SK-N-SH treated with all-trans-retinoic acid at 6 μM for 48 hours (cell line): ENCODE measurements at regions not wholly inside any gene's neighbourhood (a gene's known extent, or its start where the extent isn't known, plus 50 kb on each side); places are given as distances from the start of the nearest gene placed in this dataset.

Experiments used
- ATAC-seq: fragments of 200-7000 bp; cut with Tn5 transposase; 3 replicates; pipeline ENCODE4 v1.9.1; 2020; ENCODE audit warnings: mild to moderate bottlenecking, moderate library complexity
- ARNTL ChIP-seq: fragments of 450-650 bp; formaldehyde crosslinking; IDR thresholded peaks from 2 replicates; pipeline ENCODE4 v1.5.0; 2020; ENCODE audit warnings: low read depth, mild to moderate bottlenecking, moderate library complexity, borderline replicate concordance
- BACH2 ChIP-seq: fragments of 250-450 bp; sonication (Bioruptor Pico); IDR thresholded peaks from 2 replicates; pipeline ENCODE4 v1.9.0; 2021; ENCODE audit warnings: mild to moderate bottlenecking, borderline replicate concordance
- CSDC2 ChIP-seq: fragments of 250-450 bp; sonication (Bioruptor Pico); IDR thresholded peaks from 2 replicates; pipeline ENCODE4 v1.5.0; 2020; ENCODE audit warnings: mild to moderate bottlenecking, moderate library complexity
- ESRRG ChIP-seq: fragments of 250-450 bp; sonication (Bioruptor Pico); IDR thresholded peaks from 2 replicates; pipeline ENCODE4 v1.6.1; 2021; ENCODE audit warnings: mild to moderate bottlenecking
- GLIS3 ChIP-seq: fragments of 250-450 bp; sonication (Bioruptor Pico); IDR thresholded peaks from 2 replicates; pipeline ENCODE4 v1.5.0; 2020; ENCODE audit warnings: mild to moderate bottlenecking, moderate library complexity
- OSR1 ChIP-seq: fragments of 250-450 bp; sonication (Bioruptor Pico); IDR thresholded peaks from 2 replicates; pipeline ENCODE4 v1.8.0; 2022; ENCODE audit warnings: moderate library complexity, mild to moderate bottlenecking, inconsistent platforms
- PATZ1 ChIP-seq: fragments of 250-450 bp; sonication (Bioruptor Pico); IDR thresholded peaks from 2 replicates; pipeline ENCODE4 v1.8.0; 2020; ENCODE audit warnings: mild to moderate bottlenecking, moderate library complexity, borderline replicate concordance
- POU6F1 ChIP-seq: fragments of 250-450 bp; sonication (Bioruptor Pico); IDR thresholded peaks from 2 replicates; pipeline ENCODE4 v1.8.0; 2021; ENCODE audit warnings: low read depth, mild to moderate bottlenecking, moderate library complexity, borderline replicate concordance
- PPARA ChIP-seq: fragments of 250-450 bp; sonication (Bioruptor Pico); IDR thresholded peaks from 2 replicates; pipeline ENCODE4 v1.5.0; 2020; ENCODE audit warnings: mild to moderate bottlenecking, borderline replicate concordance
- RARB ChIP-seq: fragments of 250-450 bp; sonication (Bioruptor Pico); IDR thresholded peaks from 2 replicates; pipeline ENCODE4 v1.8.0; 2021; ENCODE audit warnings: mild to moderate bottlenecking, moderate library complexity
- SNAI2 ChIP-seq: fragments of 250-450 bp; sonication (Bioruptor Pico); IDR thresholded peaks from 2 replicates; pipeline ENCODE4 v1.5.0; 2020; ENCODE audit warnings: mild to moderate bottlenecking, moderate library complexity
- TCF4 ChIP-seq: fragments of 250-450 bp; sonication (Bioruptor Pico); IDR thresholded peaks from 2 replicates; pipeline ENCODE4 v1.8.0; 2021; ENCODE audit warnings: mild to moderate bottlenecking, moderate library complexity, borderline replicate concordance
- TOX ChIP-seq: fragments of 250-450 bp; sonication (Bioruptor Pico); IDR thresholded peaks from 2 replicates; pipeline ENCODE4 v1.8.0; 2021; ENCODE audit warnings: mild to moderate bottlenecking, moderate library complexity, borderline replicate concordance
- TSHZ2 ChIP-seq: fragments of 250-450 bp; sonication (Bioruptor Pico); IDR thresholded peaks from 2 replicates; pipeline ENCODE4 v1.5.0; 2020; ENCODE audit warnings: mild to moderate bottlenecking, moderate library complexity
- ZC3H10 ChIP-seq: fragments of 250-450 bp; sonication (Bioruptor Pico); IDR thresholded peaks from 2 replicates; pipeline ENCODE4 v1.5.1; 2021; ENCODE audit warnings: mild to moderate bottlenecking, moderate library complexity
- ZFP3 ChIP-seq: fragments of 250-450 bp; sonication (Bioruptor Pico); IDR thresholded peaks from 2 replicates; pipeline ENCODE4 v1.5.0; 2020; ENCODE audit warnings: mild to moderate bottlenecking, moderate library complexity
- ZFP30 ChIP-seq: fragments of 450-650 bp; formaldehyde crosslinking; IDR thresholded peaks from 2 replicates; pipeline ENCODE4 v1.5.0; 2022; ENCODE audit warnings: mild to moderate bottlenecking, moderate library complexity
- ZNF565 ChIP-seq: fragments of 450-650 bp; formaldehyde crosslinking; conservative IDR thresholded peaks from 2 replicates; pipeline ENCODE4 v1.5.0; 2020; ENCODE audit warnings: low read depth, mild to moderate bottlenecking, moderate library complexity
- ZNF70 ChIP-seq: fragments of 450-650 bp; formaldehyde crosslinking; IDR thresholded peaks from 2 replicates; pipeline ENCODE4 v1.5.0; 2020; ENCODE audit warnings: mild to moderate bottlenecking, moderate library complexity
- ZNF8 ChIP-seq: fragments of 450-650 bp; formaldehyde crosslinking; IDR thresholded peaks from 2 replicates; pipeline ENCODE4 v1.5.0; 2020; ENCODE audit warnings: mild to moderate bottlenecking, moderate library complexity
- TF ChIP-seq, protein P1 (sequence below): fragments of 250-450 bp; sonication (Bioruptor Pico); IDR thresholded peaks from 2 replicates; pipeline ENCODE4 v1.5.1; 2021; ENCODE audit warnings: mild to moderate bottlenecking, moderate library complexity

DNA sequence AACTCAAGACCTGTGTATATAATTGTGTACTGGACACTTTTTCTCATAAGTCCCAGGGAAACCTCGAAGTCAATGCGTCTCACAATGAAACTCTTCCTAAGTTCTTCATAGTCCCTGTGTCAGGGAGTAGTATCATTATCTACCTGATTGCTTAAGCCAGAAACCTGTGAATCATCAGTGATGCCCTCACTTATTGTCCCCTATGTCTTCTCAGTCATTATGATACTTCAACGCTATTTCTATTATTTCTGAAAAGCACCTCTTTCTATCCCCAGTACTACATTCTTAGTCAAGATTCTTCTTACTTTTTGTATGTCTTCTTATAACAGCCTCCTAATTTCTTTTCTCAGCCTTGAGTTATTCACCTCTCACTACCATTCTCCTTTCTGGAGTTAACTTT lies 94.3 kb downstream of the OTUD1 start:
- TF ChIP-seq CSDC2 (CRISPR knock-in tag) (no peak), ZC3H10 (CRISPR knock-in tag) (no peak), TCF4 (no peak), GLIS3 (CRISPR knock-in tag) (no peak), ZFP30 (CRISPR knock-in tag) (no peak), ZNF70 (CRISPR knock-in tag) (no peak), TOX (no peak), SNAI2 (CRISPR knock-in tag) (no peak), ARNTL (no peak), OSR1 (CRISPR knock-in tag) (no peak), ZNF565 (CRISPR knock-in tag) (no peak), ZNF8 (no peak), BACH2 (CRISPR knock-in tag) (no peak), ESRRG (no peak), TSHZ2 (CRISPR knock-in tag) (no peak), RARB (no peak), ZFP3 (no peak)
- TF ChIP-seq, protein P1, sequence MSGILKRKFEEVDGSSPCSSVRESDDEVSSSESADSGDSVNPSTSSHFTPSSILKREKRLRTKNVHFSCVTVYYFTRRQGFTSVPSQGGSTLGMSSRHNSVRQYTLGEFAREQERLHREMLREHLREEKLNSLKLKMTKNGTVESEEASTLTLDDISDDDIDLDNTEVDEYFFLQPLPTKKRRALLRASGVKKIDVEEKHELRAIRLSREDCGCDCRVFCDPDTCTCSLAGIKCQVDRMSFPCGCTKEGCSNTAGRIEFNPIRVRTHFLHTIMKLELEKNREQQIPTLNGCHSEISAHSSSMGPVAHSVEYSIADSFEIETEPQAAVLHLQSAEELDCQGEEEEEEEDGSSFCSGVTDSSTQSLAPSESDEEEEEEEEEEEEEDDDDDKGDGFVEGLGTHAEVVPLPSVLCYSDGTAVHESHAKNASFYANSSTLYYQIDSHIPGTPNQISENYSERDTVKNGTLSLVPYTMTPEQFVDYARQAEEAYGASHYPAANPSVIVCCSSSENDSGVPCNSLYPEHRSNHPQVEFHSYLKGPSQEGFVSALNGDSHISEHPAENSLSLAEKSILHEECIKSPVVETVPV, result no peak
- no peak for ATAC-seq

DNA sequence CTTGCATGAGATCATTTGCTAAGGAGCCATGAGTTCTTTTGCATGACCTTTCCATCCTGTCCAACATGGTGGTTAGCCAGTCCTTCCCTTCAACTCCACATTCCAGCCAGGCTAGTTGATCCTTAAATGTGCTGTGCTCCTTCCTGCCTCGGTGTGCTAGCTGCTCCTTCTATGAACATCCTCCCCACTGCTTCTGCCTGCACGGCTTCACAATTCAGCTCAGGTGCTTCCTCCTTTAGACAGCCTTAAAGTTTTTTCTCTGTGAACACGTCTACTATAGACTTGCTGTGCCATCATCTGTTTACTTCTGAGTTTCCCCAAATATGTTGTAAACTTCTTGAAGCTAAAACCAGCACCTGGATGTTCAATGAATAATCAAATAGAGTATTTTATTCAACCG lies 95.5 kb downstream of the OTUD1 start:
- no peak for TF ChIP-seq SNAI2 (CRISPR knock-in tag)
- ATAC-seq, result no peak

DNA sequence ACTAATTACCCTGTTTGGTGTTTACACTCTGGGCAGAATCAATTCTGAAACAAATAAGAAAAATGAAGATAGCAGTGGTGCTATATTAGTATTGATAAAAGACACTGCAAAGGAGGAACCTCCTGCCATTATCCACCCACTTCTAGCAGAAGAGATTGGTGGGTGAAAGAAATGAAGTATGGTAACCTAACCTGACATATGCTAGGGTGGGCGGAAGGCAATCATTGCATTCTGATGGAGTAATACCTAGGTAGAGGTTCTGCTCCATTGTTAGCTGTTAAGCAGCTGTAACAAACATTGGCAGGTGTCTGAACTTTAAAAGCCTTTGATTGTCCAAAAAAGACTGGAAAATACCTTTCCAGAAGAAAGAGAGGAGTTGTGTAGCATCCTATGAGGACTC lies 95.9 kb downstream of the OTUD1 start:
- TF ChIP-seq GLIS3 (CRISPR knock-in tag) (no peak), RARB (no peak), ESRRG (no peak), PATZ1 (CRISPR knock-in tag) (no peak), TSHZ2 (CRISPR knock-in tag) (no peak), PPARA (CRISPR knock-in tag) (no peak), OSR1 (CRISPR knock-in tag) (no peak), POU6F1 (CRISPR knock-in tag) (no peak), ARNTL (no peak), SNAI2 (CRISPR knock-in tag) (no peak), ZNF70 (CRISPR knock-in tag) (no peak), CSDC2 (CRISPR knock-in tag) (no peak), ZNF565 (CRISPR knock-in tag) (no peak), ZFP30 (CRISPR knock-in tag) (no peak)
- TF ChIP-seq, protein P1, result no peak
- ATAC-seq, result no peak
